EH (cell line): ENCODE measurements at regions not wholly inside any gene's neighbourhood (a gene's known extent, or its start where the extent isn't known, plus 50 kb on each side); places are given as distances from the start of the nearest gene placed in this dataset.
"Not testable (repeated sequence)": the region's sequence is repeated elsewhere in the genome, so short reads cannot be mapped to it uniquely, and the experiment has no call there.

Experiments
- DNase-seq: peaks from one replicate; pipeline ENCODE4 v3.0.0-alpha.2; 2015; ENCODE audit warnings: low read depth

DNA sequence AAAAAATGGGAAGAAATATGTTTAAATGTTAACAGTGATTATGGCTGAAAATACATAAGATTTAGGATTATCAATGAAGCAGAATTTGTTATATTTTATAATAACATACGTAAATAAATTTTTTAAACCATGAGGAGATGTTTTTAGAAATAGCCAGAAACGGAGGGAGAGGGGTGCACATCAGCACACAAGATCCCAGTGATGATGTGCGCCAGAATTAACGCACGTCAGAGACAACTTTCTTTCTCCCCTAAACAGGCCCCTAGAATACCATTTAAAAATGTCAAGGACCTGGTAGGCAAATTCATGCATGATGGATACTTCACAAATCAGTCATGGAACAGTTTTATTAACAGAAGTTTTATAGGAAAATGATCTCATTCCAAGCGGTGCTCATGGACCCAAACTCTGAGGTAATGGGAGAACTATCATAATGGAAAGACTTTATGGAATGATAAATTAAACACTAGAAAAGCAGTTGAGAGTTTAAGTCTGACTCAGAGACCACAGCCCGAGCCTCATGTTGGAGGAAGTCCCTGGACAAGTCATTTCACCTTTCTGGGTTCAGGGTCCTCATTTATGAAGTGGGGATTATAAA is 258.9 kb upstream of the GAS1 start:
- DNase-seq: peak; percentile 95

GRCh38 chr9:87210658-87211057 is 263.4 kb upstream of the GAS1 start:
- DNase-seq: not testable (repeated sequence)

- no peak for DNase-seq
Observed at GRCh38 chr9:87211669-87212068, 264.4 kb upstream of the GAS1 start.

- DNase-seq: peak; percentile 61
Observed at GRCh38 chr9:87212605-87213021, 265.3 kb upstream of the GAS1 start.

- DNase-seq: peak; percentile 59
Observed at GRCh38 chr9:87213948-87214347, 266.6 kb upstream of the GAS1 start.

DNA sequence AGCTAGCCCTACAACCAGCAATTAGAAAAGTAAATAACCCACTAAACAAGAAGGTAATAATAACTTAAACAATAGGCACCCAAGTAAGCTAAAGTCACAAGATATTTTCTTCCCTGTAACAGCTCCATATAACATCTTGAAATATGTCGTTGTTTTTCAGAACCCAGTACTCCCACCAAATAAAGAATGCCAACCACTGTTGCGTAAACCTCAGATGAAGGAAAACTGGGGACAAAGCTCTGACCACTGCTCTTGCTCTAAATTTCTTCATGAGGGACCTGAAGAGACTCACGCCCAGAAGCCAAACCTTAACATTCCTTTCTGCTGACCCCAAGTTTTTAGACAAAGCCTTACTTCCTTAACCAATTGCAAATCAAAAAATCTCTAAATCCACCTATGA is 267.7 kb upstream of the GAS1 start:
- DNase-seq: no peak

DNA sequence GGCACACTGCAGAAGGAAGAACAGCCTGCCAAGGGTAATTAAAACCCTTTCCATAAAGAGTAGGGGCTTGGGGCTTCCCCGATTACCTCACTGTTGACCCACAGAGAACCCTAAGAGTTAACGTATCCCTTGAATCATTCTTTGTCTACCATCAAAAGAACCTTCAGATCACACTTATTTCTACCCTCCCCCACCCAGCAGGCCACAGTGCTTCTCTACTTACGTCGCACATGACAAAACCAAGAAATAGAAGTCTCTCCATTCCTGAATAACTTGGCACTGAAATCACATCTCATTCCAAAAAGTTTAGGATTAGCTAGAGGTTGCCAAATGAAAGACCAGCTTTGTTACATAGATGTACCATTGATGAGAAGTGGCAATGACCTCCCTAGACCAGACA is 268.7 kb upstream of the GAS1 start:
- DNase-seq: no peak

DNA sequence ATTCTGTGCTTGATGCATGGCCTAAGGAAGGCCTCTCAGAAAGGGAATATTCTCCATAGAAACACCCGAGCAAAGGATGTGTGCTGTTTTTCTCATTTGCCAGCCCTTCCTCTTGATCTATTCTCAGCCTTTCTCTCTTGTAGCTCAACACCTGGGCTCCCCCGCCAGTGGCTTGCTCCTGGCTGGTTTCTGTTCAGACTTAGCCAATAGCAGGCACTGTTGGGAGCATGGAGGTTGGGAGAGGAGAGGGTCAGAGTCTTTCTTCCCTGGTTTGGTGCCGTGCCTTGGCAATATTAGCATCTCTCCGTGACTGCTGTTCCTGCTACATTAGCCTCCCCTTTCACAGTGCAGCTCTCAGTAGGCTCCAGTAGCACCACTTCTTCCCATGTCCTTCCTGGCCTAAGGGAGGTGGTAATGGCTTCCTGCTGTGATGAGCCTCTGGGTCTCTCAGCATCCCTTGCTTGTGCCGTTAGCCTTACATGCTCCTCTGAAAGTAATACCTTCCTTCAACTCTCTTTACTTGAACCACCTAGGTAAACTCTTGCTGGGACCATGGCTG is 269.7 kb upstream of the GAS1 start:
- DNase-seq: no peak

GRCh38 chr9:87223392-87224246 is 274.0 kb upstream of the DAPK1 start:
- DNase-seq: peak; percentile 85

GRCh38 chr9:87226896-87227295 is 270.8 kb upstream of the DAPK1 start:
- peak; percentile 21 for DNase-seq

GRCh38 chr9:87227456-87227855 is 270.2 kb upstream of the DAPK1 start:
- no peak for DNase-seq

DNA sequence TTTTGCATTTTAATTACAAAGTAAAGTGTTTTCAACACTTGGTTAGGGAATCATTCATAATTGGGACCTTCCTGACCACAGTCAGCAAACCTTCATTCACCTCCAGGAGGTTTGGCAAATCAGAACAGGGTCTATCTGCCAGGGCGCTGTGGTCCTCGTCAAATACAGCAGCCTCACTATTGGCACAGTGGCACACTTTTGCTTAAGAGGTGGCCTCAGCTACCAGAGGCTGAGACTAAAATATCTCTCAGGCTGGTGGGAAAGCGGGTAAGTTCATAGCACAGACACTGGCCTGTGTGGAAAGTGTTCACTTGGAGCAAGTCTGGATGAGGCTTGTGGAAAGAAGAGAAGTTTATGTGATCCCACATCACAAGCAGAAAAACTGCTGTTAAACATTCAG is 268.6 kb upstream of the DAPK1 start:
- no peak for DNase-seq

DNA sequence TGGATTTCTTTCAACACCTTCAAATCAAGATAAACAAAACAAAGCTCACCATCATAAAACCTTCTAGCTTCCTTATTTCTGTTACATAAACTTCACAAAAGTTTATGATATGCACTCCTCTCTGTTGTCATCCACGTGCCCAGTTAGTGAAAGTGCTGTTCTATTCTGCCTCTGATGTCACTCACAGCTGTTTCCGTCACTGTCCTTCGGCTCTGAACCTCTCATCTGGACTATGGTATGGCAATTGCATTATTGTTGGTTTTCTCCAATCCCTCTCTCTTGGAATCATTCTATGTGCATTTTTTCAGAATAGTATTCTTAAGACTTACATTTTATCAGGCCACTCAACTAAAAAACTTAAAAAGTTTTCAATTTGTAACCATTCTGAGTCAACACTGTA is 264.2 kb upstream of the DAPK1 start:
- no peak for DNase-seq

DNA sequence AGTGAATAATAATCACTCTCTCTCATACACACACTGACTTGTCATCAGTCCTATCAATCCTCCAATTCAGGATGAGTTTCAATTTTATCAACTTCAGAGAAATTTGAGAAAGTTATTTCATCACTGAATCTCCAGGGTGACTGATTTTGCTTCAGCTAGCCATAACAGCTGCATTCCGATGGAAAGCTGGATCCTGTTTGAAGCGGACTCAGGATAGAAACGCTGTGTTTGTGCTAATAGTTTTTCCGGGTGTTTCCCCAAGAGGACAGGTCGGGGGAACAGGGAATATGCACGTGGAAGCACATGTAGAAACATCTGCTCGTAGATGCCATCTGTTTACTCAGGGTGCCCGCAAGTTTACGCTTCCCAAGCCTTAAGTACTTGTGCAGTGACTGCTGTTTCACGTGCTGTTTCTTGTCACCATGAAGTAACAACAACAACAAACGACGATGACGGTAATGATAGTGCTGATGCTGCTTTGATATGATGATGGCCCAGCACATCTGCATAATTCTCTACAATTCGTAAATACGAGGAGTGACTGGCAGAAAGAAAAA is 263.7 kb upstream of the DAPK1 start:
- no peak for DNase-seq

GRCh38 chr9:87234854-87235253 is 262.8 kb upstream of the DAPK1 start:
- DNase-seq: no peak

DNA sequence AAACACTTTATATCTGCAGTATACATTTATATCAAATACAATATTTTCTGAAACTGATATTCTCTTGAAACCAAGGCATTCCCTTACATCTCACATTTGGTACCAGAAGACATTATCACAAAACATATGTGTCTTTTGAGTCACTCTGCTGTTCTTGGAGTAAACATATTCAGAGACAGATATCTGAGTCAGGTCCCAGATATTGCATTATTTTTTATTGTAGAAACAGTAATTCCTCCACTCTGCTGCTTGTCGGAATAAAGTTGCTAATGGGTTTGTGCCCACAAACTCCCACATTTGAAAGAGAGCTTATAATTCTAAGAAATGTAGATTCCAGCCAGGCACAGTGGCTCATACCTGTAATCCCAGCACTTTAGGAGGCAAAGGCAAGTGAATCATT is 261.1 kb upstream of the DAPK1 start:
- peak; percentile 34 for DNase-seq

GRCh38 chr9:87237336-87237735 is 260.3 kb upstream of the DAPK1 start:
- peak; percentile 38 for DNase-seq

- no peak for DNase-seq
Observed at GRCh38 chr9:87238545-87238944, 259.1 kb upstream of the DAPK1 start.

DNA sequence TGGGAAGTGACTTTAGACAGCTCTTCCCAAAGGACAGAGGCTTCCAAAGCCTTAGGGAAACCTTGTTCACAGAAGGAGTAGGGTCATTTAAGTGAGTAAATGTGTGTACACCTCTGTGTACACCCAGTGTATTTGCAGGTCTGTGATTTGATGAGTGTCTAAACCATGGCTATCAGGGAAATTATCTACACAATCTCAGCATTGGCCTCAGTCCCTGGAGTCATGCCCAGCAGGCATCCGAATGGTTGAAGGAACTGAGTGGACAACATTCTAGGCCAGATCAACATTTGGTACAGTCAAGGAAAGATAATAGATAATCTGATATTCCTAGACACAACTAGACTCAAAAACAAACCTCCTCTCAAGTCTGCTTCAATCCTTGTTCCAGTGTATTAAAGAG is 258.4 kb upstream of the DAPK1 start:
- DNase-seq: peak; percentile 15

DNA sequence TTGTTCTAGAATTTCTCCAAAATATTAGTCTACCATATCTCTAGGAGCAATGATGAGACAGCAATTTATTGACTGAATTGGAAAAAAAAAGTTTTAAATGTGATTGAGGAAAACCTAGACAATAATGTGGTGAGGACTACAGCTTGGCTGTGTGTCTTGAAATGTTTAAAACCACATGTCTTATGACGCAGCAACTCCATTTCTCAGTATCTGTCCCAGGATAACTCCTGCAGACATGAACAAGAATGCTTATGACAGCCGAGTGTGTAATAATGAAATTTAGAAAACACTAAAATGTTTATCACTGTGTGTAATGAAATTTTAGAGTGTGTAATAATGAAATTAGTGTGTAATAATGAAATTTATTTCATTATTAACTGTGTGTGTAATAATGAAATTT is 254.1 kb upstream of the DAPK1 start:
- no peak for DNase-seq

GRCh38 chr9:87245271-87245670 is 252.4 kb upstream of the DAPK1 start:
- no peak for DNase-seq

DNA sequence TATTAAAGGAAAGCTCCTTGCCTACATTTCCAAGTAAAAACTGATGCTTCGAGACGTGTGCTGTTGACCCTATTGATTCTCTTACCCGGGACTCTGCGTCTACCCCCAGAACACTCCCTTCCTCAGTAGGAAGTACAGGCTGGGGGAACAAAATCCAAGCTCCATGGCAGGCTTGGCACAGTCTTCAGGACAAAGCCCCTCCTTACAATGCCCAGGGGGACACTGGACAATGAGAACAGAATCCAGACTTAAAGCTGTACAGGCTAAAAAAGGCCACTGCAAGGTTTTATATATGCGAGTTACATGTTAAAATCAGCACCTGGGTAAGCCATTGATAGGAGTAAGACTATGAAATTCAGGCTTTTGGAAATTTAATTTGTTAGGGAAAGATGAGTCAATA is 250.6 kb upstream of the DAPK1 start:
- DNase-seq: no peak

GRCh38 chr9:87249029-87249428 is 248.6 kb upstream of the DAPK1 start:
- no peak for DNase-seq
